ENCODE measurements at regions not wholly inside any gene's neighbourhood (a gene's known extent, or its start where the extent isn't known, plus 50 kb on each side); places are given as distances from the start of the nearest gene placed in this dataset.

DNA sequence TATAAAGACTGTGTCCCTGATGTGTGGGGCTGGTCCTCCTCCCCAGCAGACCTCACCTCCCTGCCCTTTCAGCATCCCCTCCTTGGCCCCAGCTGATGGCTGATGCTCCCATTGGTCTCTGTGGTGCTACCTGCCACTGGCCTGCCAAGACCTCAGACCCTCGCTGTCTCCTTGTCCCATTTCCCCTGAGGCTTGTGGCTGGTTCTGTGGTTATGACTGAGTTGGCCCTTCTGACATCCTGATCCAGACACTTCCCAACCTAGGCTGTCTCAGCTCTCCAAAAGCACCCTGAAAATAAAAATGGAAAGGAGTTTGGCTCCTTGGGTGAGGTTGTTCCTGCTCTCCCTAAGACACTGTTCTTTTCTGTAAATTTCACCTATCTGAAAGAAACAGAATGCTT is 214.2 kb downstream of the RPS24 start:
- TF ChIP-seq CTCF (IDR thresholded peaks at IDR 0.05) (no peak), POLR2A (IDR thresholded peaks at IDR 0.05) (no peak)

Measured in testis (tissue), 2 donors.